GM21360 (cell line): ENCODE measurements at regions not wholly inside any gene's neighbourhood (a gene's known extent, or its start where the extent isn't known, plus 50 kb on each side); places are given as distances from the start of the nearest gene placed in this dataset.
"Not testable (repeated sequence)": the region's sequence is repeated elsewhere in the genome, so short reads cannot be mapped to it uniquely, and the experiment has no call there.

ENCODE experiments used
- ATAC-seq: cut with Tn5 transposase; IDR thresholded peaks from one replicate; pipeline ENCODE4 v1.9.1; 2021; ENCODE audit warnings: mild to moderate bottlenecking, moderate library complexity; ENCODE audit not compliant: unreplicated experiment

GRCh38 chr13:52324831-52325230, 81.1 kb downstream of the THSD1 start:
- ATAC-seq = not testable (repeated sequence)

- ATAC-seq = no peak
These were observed 86.1 kb downstream of the THSD1 start for GRCh38 chr13:52319876-52320275.

- not testable (repeated sequence) for ATAC-seq
These were observed 96.1 kb downstream of the THSD1 start for GRCh38 chr13:52309833-52310232.

- not testable (repeated sequence) for ATAC-seq
These were observed 99.6 kb downstream of the THSD1 start for GRCh38 chr13:52306336-52306735.

- not testable (repeated sequence) for ATAC-seq
These were observed 102.9 kb downstream of the THSD1 start for GRCh38 chr13:52303098-52303497.

GRCh38 chr13:52302688-52303087, 103.3 kb downstream of the THSD1 start:
- not testable (repeated sequence) for ATAC-seq

- not testable (repeated sequence) for ATAC-seq
These were observed 104.1 kb downstream of the THSD1 start for GRCh38 chr13:52301810-52302400.

- ATAC-seq = not testable (repeated sequence)
These were observed 107.8 kb downstream of the THSD1 start for GRCh38 chr13:52298079-52298661.

GRCh38 chr13:52288891-52289290, 117.1 kb downstream of the THSD1 start:
- not testable (repeated sequence) for ATAC-seq

- not testable (repeated sequence) for ATAC-seq
These were observed 122.0 kb upstream of the NEK3 start for GRCh38 chr13:52281387-52281786.

GRCh38 chr13:52279408-52279807, 120.0 kb upstream of the NEK3 start:
- ATAC-seq = not testable (repeated sequence)

- not testable (repeated sequence) for ATAC-seq
These were observed 94.9 kb upstream of the NEK3 start for GRCh38 chr13:52254299-52254698.

GRCh38 chr13:52240752-52241151, 81.4 kb upstream of the NEK3 start:
- ATAC-seq = peak; percentile 74

- peak; percentile 77 for ATAC-seq
These were observed 76.7 kb upstream of the NEK3 start for GRCh38 chr13:52235900-52236595.

GRCh38 chr13:52234928-52235327, 75.5 kb upstream of the NEK3 start:
- peak; percentile 46 for ATAC-seq

- not testable (repeated sequence) for ATAC-seq
These were observed 63.7 kb upstream of the NEK3 start for GRCh38 chr13:52223063-52223462.

GRCh38 chr13:52213920-52214319, 54.5 kb upstream of the NEK3 start:
- ATAC-seq = not testable (repeated sequence)

- ATAC-seq = not testable (repeated sequence)
These were observed 53.5 kb upstream of the NEK3 start for GRCh38 chr13:52212886-52213285.

GRCh38 chr13:52211416-52211776, 52.0 kb upstream of the NEK3 start:
- not testable (repeated sequence) for ATAC-seq

GRCh38 chr13:52210564-52211415, 51.4 kb upstream of the NEK3 start:
- not testable (repeated sequence) for ATAC-seq
